ENCODE measurements at regions not wholly inside any gene's neighbourhood (a gene's known extent, or its start where the extent isn't known, plus 50 kb on each side); places are given as distances from the start of the nearest gene placed in this dataset.

DNA sequence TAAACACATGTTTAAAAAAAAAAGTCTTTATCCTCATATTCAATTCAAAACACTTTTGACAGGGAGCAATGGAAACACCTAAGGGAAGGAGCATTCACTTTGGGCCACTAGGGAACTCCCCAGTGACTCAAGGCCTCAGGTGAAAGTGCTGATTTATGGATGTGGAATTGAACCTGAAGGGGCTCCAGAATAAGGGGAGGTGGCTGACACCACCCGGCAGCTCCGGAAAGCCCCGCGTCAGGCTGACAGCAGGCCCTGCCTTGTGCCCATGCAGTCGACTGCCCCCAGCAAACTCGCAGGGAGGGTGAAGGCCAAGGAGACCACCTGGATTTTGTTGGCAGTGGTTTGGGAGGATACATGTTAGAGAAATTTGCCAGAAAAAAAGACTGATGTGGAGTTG is 275.3 kb upstream of the NCKAP5 start:
- peaks cover 5% of the 10 kb centered on the region for H3K4me1 ChIP-seq
- intact Hi-C loops (cut with DNase I) = no loop called here
- no peak overlapping the region for H3K4me3 ChIP-seq
- no peaks in the 10 kb centered on the region for H3K36me3 ChIP-seq
- DNase-seq (no peak), ATAC-seq (no peak)
- no peaks in the 10 kb centered on the region for H3K27me3 ChIP-seq
- TF ChIP-seq, protein P1, sequence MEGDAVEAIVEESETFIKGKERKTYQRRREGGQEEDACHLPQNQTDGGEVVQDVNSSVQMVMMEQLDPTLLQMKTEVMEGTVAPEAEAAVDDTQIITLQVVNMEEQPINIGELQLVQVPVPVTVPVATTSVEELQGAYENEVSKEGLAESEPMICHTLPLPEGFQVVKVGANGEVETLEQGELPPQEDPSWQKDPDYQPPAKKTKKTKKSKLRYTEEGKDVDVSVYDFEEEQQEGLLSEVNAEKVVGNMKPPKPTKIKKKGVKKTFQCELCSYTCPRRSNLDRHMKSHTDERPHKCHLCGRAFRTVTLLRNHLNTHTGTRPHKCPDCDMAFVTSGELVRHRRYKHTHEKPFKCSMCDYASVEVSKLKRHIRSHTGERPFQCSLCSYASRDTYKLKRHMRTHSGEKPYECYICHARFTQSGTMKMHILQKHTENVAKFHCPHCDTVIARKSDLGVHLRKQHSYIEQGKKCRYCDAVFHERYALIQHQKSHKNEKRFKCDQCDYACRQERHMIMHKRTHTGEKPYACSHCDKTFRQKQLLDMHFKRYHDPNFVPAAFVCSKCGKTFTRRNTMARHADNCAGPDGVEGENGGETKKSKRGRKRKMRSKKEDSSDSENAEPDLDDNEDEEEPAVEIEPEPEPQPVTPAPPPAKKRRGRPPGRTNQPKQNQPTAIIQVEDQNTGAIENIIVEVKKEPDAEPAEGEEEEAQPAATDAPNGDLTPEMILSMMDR (IDR thresholded peaks at IDR 0.05) = no peak
- H3K9me3 ChIP-seq = no peaks in the 10 kb centered on the region
- no peak overlapping the region for H3K27ac ChIP-seq

DNA sequence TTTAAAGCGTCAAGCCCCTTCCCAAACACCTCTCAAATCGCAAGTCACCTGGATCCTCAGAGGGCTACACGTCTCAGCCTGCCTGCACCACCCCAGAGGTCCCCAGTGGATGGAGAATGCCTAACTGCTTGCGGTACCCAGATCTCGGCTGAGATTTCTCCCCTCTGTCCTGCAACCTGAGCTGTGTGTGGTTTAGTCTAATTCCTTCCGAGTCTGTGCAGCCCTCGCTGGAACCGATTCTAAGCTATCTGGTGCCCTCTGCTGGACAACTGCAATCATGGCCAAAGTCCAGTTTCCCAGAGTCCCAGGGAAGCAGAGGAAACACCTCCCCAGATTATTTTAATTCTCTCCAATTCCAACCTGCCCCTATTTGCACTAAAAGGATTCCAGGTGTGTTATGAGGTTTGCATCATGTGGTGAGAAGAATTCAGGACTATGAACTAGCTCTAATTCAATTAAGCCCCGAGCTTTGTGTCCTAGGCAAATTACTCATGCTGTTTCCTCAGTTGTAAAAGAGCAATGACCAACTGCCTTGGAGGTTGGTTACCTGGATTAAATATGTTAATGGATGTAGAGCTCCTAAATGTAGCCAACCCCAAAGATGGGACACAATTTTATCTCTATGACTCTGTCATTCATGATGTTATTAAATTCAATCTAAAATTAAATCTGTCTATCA is 276.1 kb upstream of the NCKAP5 start:
- Histone ChIP-seq H3K27me3 (no peaks in the 10 kb centered on the region), H3K27ac (no peak overlapping the region), H3K4me1 (peaks cover 5% of the 10 kb centered on the region), H3K4me3 (no peak overlapping the region), H3K9me3 (no peaks in the 10 kb centered on the region), H3K36me3 (no peaks in the 10 kb centered on the region)
- peak; percentile 68 for DNase-seq
- TF ChIP-seq, protein P1 (IDR thresholded peaks at IDR 0.05) = peak; percentile 90
- peak; percentile 92 for ATAC-seq
- intact Hi-C loops (cut with DNase I) = no loop called here

DNA sequence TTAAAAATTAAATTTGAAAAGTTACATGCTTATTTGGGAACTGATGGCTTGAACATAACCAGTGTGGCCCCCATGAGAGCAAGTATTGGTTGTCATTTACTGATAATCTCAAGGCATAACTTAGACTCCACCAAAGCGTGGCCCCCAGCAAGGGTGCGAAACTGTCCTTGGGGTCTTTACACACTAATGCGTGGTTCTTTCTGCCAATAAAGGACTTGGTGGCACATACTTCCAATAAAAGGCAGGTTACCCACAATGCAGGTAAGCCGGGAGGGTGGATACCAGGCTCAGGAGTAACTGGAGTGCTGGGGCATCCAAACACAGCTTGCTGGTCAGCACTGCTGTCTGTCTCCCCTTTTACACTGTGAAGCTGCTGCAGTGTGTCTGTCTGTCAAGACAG is 278.2 kb upstream of the NCKAP5 start:
- DNase-seq = no peak
- H3K4me1 ChIP-seq = peaks cover 4% of the 10 kb centered on the region
- H3K9me3 ChIP-seq = no peaks in the 10 kb centered on the region
- H3K4me3 ChIP-seq = no peak overlapping the region
- no peak overlapping the region for H3K27ac ChIP-seq
- no peak for ATAC-seq
- TF ChIP-seq, protein P1 (IDR thresholded peaks at IDR 0.05) = no peak
- H3K27me3 ChIP-seq = no peaks in the 10 kb centered on the region
- H3K36me3 ChIP-seq = no peaks in the 10 kb centered on the region
- intact Hi-C loops (cut with DNase I) = no loop called here

DNA sequence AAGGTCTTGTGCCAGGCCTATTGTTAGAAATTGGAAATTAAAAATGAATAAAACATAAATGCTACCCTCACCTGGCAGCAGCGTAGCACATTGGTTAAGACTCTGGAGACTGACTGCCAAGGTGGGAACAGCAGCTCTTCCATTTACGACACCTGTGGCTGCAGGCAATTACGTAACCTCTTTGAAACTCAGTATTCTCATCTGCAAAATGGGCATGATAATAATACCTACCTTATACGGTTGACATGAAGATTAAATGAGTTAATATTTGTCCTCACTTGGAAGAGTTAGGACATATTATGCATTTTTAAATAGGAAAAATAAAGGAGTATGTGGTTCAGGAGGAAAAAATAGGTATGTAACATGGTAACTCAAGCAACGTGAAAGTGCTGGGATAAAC is 279.3 kb upstream of the NCKAP5 start:
- Histone ChIP-seq H3K4me1 (no peaks in the 10 kb centered on the region), H3K36me3 (no peaks in the 10 kb centered on the region), H3K9me3 (no peaks in the 10 kb centered on the region), H3K27me3 (no peaks in the 10 kb centered on the region), H3K4me3 (no peak overlapping the region), H3K27ac (no peak overlapping the region)
- intact Hi-C loops (cut with DNase I) = no loop called here
- ATAC-seq (no peak), DNase-seq (no peak)
- TF ChIP-seq, protein P1 (IDR thresholded peaks at IDR 0.05) = no peak

DNA sequence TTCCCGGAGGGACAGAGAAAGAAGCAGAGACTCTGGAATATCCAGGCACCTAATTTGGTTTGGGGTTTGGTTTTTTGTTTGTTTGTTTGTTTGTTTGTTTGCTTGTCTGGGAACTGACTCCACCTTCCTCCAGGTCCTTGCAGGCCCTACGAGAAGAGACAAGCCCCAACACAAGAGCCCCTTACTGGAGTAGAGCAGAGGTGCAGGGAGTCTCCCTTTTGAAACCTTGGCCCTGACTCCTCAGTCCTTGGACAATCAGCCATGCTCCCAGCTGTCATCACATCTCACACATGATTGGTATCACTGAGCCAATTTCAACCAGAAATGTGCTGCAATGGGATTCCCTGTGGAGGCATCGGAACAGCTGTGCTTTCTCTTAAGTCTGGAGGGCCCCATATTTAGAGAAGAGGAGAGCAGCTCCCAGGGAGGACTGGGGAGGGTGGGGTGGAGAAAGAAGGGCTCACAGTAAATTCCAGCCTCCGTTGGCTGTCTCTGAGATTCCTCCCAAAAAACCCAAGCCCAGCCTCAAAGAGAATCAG is 279.9 kb upstream of the NCKAP5 start:
- intact Hi-C loops (cut with DNase I) = no loop called here
- H3K4me3 ChIP-seq = no peak overlapping the region

More for the DNA sequence above, 279.9 kb upstream of the NCKAP5 start:
- Histone ChIP-seq H3K4me1 (no peaks in the 10 kb centered on the region), H3K27me3 (no peaks in the 10 kb centered on the region), H3K36me3 (no peaks in the 10 kb centered on the region), H3K9me3 (no peaks in the 10 kb centered on the region), H3K27ac (no peak overlapping the region)
- ATAC-seq (no peak), DNase-seq (no peak)
- TF ChIP-seq, protein P1 (IDR thresholded peaks at IDR 0.05) = no peak
